Activated CD4-positive, alpha-beta memory T cell treated with anti-CD3 and anti-CD28 coated beads, Interleukin-2, amount 10 ng/mL, durations not matched to agents 7 days and 5 days (primary cell): ENCODE measurements at regions not wholly inside any gene's neighbourhood (a gene's known extent, or its start where the extent isn't known, plus 50 kb on each side); places are given as distances from the start of the nearest gene placed in this dataset.
"Not testable (repeated sequence)": the region's sequence is repeated elsewhere in the genome, so short reads cannot be mapped to it uniquely, and the experiment has no call there.

Source experiments
- CTCF ChIA-PET: fragments of 350-600 bp; sonication (Branson Sonifier 250); formaldehyde crosslinking; loops from one replicate; lab custom pipeline; 2021; ENCODE audit warnings: antibody characterized with exemption, inconsistent platforms; lab: Charles Lee
- POLR2A ChIA-PET: fragments of 350-600 bp; sonication (Branson Sonifier 250); formaldehyde crosslinking; loops from one replicate; lab custom pipeline; 2021; ENCODE audit warnings: antibody characterized with exemption; lab: Charles Lee
- DNase-seq: peaks from one replicate; pipeline ENCODE4 v3.0.0-alpha.2; 2020
- H3K27ac Mint-ChIP-seq: one replicate; pipeline ENCODE4 v1.8.0; 2021; ENCODE audit warnings: mild to moderate bottlenecking, mixed read lengths
- H3K27me3 Mint-ChIP-seq: one replicate; pipeline ENCODE4 v1.8.0; 2021; ENCODE audit warnings: mixed read lengths
- H3K36me3 Mint-ChIP-seq: one replicate; pipeline ENCODE4 v1.8.0; 2021; ENCODE audit warnings: low read depth, mixed read lengths
- H3K4me1 Mint-ChIP-seq: one replicate; pipeline ENCODE4 v1.8.0; 2021; ENCODE audit warnings: mixed read lengths
- H3K4me3 Mint-ChIP-seq: one replicate; pipeline ENCODE4 v1.8.0; 2021; ENCODE audit warnings: mild to moderate bottlenecking, mixed read lengths
- H3K9me3 Mint-ChIP-seq: one replicate; pipeline ENCODE4 v1.8.0; 2021; ENCODE audit warnings: mixed read lengths

DNA sequence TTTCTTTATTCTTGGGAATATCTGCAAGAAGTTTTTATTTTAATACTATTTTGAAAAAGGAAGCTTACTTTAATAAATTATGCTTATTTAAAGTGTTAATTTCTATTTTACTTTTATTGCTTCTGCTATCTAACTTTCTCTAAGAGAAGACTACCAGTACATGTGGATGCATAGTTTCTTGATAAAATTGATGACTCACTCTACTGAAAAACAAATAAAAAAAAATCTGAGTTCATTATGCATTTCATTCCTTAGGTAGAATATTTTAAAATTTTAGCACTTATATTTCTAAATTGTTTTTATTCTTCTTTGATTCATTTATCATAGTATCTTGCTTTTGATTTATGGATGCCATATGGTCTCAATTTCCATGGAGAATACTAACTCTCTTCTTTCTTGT is 217.9 kb downstream of the TAF11L14 start:
- DNase-seq = no peak
- Mint-ChIP-seq H3K4me3 (no peak overlapping the region), H3K36me3 (no peaks in the 10 kb centered on the region), H3K9me3 (peaks cover 3% of the 10 kb centered on the region), H3K4me1 (no peaks in the 10 kb centered on the region), H3K27ac (no peak overlapping the region), H3K27me3 (no peaks in the 10 kb centered on the region)
- ChIA-PET POLR2A (no interaction called here), CTCF (no interaction called here)

DNA sequence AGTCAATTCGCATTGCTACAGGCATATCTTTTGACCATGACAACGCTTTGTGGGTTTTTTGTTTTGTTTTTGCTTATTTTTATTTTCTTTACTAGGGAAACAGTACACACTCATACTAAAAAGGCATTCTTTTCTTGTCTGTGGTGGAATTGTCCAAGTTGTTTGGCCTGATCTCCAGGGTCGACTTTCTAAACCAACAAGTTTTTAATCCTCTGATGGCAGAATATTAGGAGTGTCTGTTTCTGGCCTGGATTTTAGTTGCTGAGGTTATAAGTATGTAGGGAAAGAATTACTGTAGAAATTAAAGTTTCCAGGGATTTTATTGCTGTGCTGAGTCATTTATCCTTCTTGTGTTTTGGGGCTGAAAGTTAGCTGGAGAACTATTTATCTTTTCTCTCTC is 218.5 kb downstream of the TAF11L14 start:
- CTCF ChIA-PET = no interaction called here
- peaks cover 3% of the 10 kb centered on the region for H3K9me3 Mint-ChIP-seq
- no peaks in the 10 kb centered on the region for H3K27me3 Mint-ChIP-seq
- POLR2A ChIA-PET = no interaction called here
- H3K4me3 Mint-ChIP-seq = no peak overlapping the region
- no peaks in the 10 kb centered on the region for H3K4me1 Mint-ChIP-seq
- H3K27ac Mint-ChIP-seq = no peak overlapping the region
- no peaks in the 10 kb centered on the region for H3K36me3 Mint-ChIP-seq
- no peak for DNase-seq

DNA sequence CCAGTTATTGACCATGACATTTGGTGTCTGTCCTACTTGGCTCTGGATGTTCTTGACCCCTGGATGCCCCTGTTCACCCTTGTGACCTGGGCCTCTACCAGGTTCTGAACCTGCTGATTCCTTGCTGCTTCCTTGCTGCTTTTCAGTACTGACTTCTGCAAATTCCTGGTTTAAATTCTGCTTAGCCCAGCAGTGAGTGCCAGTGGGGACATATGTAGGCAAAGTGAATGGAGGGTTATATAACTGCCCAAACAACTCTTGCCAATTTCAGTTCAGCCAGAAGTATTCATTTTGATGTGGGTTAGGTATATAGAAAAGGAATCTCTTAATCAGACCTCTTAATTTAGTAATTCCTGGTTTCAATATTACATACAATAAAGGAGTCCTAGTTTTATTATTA is 220.6 kb downstream of the TAF11L14 start:
- no peak for DNase-seq
- Mint-ChIP-seq H3K4me3 (no peak overlapping the region), H3K9me3 (peaks cover 5% of the 10 kb centered on the region), H3K36me3 (no peaks in the 10 kb centered on the region), H3K27me3 (no peaks in the 10 kb centered on the region), H3K4me1 (no peaks in the 10 kb centered on the region), H3K27ac (no peak overlapping the region)
- ChIA-PET CTCF (no interaction called here), POLR2A (no interaction called here)

DNA sequence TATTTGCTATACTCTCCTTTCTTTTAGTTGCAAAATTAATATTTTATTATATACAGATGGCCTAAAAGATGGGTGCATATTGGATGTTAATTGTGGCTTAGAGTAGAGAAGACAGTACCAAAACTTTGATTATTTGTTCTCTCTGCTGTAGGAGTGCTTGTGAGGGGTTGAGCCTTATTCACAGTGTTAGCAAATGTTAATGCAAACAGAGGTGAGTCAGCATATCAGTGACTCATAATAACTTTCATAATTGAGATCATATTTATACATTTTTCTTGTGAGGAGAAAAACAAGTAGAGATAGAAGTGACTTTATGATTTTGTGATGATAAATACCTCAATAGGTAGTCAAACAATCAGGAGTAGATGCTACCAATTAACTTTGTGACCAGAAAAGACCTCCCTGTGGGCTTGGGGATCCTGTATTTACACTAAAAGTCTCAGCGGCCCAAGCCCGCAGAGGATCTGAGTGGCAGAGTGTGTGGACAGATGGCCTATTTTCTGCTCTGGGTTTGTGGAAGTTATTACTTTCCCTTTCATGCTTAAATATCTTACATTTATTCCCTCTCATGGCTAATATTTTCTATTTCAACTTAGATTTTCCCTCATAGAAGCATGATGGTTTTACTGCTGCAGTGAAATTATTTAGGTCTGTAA is 226.5 kb downstream of the TAF11L14 start:
- H3K9me3 Mint-ChIP-seq = peaks cover 10% of the 10 kb centered on the region
- H3K27ac Mint-ChIP-seq = no peak overlapping the region
- ChIA-PET POLR2A (no interaction called here), CTCF (no interaction called here)
- DNase-seq = no peak
- no peak overlapping the region for H3K4me3 Mint-ChIP-seq
- H3K4me1 Mint-ChIP-seq = no peaks in the 10 kb centered on the region
- no peaks in the 10 kb centered on the region for H3K36me3 Mint-ChIP-seq
- H3K27me3 Mint-ChIP-seq = no peaks in the 10 kb centered on the region

DNA sequence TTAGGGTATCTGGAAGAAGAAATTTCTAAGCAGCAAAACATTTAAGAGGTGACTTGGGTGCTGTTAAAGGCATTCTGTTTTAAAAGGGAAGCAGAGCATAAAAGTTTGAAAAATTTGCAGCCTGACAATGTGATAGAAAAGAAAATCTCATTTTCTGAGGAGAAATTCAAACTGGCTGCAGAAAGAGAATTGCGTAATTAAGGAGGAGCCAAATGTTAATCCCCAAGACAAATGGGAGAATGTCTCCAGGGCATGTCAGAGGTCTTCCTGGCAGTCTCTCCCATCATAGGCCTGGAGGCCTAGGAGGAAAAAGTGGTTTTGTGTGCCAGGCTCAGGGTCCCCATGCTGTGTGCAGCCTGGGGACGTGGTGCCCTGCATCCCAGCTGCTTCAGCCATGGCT is 230.6 kb downstream of the TAF11L14 start:
- CTCF ChIA-PET, H3K27me3 Mint-ChIP-seq, POLR2A ChIA-PET, H3K4me3 Mint-ChIP-seq, H3K4me1 Mint-ChIP-seq, H3K36me3 Mint-ChIP-seq, H3K27ac Mint-ChIP-seq, DNase-seq: not testable (repeated sequence)
- H3K9me3 Mint-ChIP-seq = peaks cover 22% of the 10 kb centered on the region

DNA sequence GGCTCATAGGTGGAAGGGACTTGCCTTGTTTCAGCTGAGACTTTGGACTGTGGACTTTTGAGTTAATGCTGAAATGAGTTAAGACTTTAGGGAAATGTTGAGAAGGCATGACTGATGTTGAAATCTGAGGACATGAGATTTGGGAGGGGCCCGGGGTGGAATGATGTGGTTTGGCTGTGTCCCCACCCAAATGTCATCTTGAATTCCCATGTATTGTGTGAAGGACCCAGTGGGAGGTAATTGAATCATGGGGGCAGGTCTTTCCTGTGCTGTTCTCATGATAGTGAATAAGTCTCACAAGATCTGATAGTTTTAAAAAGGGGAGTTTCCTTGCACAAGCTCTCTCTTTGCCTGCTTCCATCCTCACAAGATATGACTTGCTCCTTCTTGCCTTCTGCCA is 231.7 kb downstream of the TAF11L14 start:
- CTCF ChIA-PET, H3K4me3 Mint-ChIP-seq, H3K36me3 Mint-ChIP-seq, POLR2A ChIA-PET, H3K4me1 Mint-ChIP-seq, H3K27me3 Mint-ChIP-seq, H3K27ac Mint-ChIP-seq, DNase-seq: not testable (repeated sequence)
- H3K9me3 Mint-ChIP-seq = peaks cover 22% of the 10 kb centered on the region

DNA sequence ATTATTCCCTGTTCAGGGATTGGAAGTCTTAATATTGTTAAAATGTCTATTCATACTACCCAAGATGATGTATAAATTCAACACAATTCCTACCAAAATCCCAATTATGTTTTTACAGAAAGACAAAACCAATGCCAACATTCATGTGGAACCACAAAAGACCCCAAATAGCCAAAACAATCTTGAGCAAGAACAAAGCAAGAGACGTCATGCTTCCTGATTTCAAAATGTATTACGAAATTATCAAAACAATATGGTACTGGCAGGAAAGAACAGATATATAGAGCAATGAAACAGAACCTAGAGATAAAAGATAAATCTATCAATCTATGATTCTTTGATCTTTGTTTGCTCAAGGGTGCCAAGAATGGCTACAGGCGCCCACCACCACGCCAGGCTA is 237.9 kb downstream of the TAF11L14 start:
- H3K4me3 Mint-ChIP-seq = no peak overlapping the region
- no peak for DNase-seq
- H3K27ac Mint-ChIP-seq = no peak overlapping the region
- CTCF ChIA-PET = no interaction called here
- no peaks in the 10 kb centered on the region for H3K27me3 Mint-ChIP-seq
- H3K4me1 Mint-ChIP-seq = no peaks in the 10 kb centered on the region
- POLR2A ChIA-PET = no interaction called here
- peaks cover 11% of the 10 kb centered on the region for H3K9me3 Mint-ChIP-seq
- no peaks in the 10 kb centered on the region for H3K36me3 Mint-ChIP-seq

DNA sequence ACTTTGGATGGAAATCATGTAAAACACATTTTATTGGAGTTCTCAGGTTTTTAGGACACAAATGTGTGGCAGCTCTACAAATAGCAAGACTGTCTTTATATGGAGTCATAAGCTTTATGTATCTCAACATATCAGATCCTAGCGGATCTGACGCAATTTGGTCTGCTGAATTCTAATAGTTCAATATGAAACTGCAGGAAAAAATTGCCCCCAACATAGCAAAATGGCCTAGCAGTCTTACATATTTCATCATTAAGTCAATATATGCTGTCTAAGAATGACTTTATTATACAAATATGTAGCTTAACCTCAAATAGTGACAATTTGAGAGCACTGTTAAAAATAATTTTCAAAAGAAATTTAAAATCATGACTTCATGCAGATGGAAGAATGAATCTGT is 244.3 kb downstream of the TAF11L14 start:
- Mint-ChIP-seq H3K4me1 (no peaks in the 10 kb centered on the region), H3K4me3 (no peak overlapping the region), H3K27me3 (no peaks in the 10 kb centered on the region), H3K27ac (no peak overlapping the region), H3K36me3 (no peaks in the 10 kb centered on the region), H3K9me3 (peaks cover 4% of the 10 kb centered on the region)
- no peak for DNase-seq
- POLR2A ChIA-PET = no interaction called here
- CTCF ChIA-PET = no interaction called here

DNA sequence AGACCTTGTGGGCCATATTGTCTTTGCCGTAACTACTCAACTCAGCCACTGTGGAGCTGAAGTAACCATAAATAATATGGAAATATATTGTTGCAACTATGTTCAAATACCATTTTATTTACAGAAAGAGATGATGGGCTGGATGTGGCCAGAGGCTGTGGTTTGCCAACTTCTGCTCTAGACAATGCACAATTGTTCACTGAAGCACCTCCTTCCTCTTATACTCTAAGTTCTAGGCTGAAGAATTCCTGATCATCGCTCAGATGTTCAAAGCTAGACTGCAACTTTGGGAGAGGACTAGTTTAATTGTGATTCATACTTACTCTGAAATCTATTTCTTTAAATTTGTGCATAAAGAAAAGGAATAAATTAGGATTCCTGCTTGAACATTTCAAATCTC is 245.0 kb downstream of the TAF11L14 start:
- POLR2A ChIA-PET = no interaction called here

DNA sequence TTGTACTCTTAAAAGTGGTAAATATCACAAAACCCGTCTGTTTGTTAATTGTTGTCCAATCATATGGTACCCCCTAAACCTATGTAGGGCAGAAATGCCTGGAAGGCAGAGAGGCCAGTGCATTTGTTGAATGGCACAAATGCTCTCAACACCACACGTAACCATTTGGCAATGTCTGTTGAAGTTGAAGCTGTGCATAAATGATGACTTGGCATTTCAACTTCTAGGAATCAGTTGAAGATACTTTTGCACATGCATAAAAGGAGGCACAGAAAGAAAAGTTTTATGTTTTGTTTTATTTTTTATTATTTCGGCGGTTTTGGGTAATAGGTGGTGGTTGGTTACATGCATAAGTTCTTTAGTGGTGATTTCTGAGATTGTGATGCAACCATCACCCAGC is 246.6 kb downstream of the TAF11L14 start:
- DNase-seq = no peak
- Mint-ChIP-seq H3K4me3 (no peak overlapping the region), H3K27ac (no peak overlapping the region), H3K4me1 (no peaks in the 10 kb centered on the region), H3K36me3 (no peaks in the 10 kb centered on the region), H3K27me3 (no peaks in the 10 kb centered on the region), H3K9me3 (peaks cover 13% of the 10 kb centered on the region)
- POLR2A ChIA-PET = no interaction called here
- CTCF ChIA-PET = no interaction called here

More for the DNA sequence above, 245.0 kb downstream of the TAF11L14 start:
- H3K27me3 Mint-ChIP-seq = no peaks in the 10 kb centered on the region
- CTCF ChIA-PET = no interaction called here
- peaks cover 5% of the 10 kb centered on the region for H3K9me3 Mint-ChIP-seq
- H3K4me1 Mint-ChIP-seq = no peaks in the 10 kb centered on the region
- no peaks in the 10 kb centered on the region for H3K36me3 Mint-ChIP-seq
- no peak overlapping the region for H3K27ac Mint-ChIP-seq
- DNase-seq = no peak
- no peak overlapping the region for H3K4me3 Mint-ChIP-seq

DNA sequence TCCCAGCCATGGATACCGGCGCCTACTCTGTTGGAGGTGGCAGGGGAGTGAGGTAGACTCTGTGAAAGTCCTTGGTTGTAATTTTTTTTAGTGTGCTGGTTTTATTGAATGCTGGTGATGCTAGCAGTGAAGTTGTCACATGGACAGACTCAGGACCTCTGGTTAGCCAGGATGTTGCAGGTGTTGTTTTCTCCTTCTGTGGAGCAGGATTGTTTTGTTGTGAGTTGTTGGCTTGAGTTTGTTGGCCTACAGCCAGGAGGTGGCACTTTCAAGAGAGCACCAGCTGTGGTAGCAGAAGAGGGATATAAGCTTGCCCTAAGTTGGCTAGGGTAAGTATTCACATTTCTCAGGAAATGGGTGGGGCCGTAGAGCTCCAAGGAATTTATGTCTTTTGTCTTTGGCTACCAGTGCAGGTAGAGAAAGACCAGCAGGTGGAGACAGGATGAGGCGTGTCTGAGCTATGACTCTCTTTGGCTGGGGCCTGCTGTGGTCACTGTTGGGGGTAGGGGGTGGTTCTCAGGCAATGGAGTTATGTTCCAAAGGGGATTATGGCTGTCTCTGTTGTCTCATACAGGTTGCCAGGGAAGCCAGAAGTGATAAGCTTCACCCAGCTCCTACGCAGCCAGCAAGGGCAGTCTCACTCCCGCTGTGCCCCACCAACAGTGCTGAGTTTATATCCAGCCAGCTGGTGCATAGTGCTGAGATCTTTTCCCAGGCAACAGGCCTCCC is 248.7 kb downstream of the TAF11L14 start:
- peaks cover 13% of the 10 kb centered on the region for H3K9me3 Mint-ChIP-seq
- no peaks in the 10 kb centered on the region for H3K4me1 Mint-ChIP-seq
- H3K27me3 Mint-ChIP-seq = no peaks in the 10 kb centered on the region
- POLR2A ChIA-PET = no interaction called here
- DNase-seq = no peak
- CTCF ChIA-PET = no interaction called here
- H3K27ac Mint-ChIP-seq = no peak overlapping the region
- no peak overlapping the region for H3K4me3 Mint-ChIP-seq
- no peaks in the 10 kb centered on the region for H3K36me3 Mint-ChIP-seq

DNA sequence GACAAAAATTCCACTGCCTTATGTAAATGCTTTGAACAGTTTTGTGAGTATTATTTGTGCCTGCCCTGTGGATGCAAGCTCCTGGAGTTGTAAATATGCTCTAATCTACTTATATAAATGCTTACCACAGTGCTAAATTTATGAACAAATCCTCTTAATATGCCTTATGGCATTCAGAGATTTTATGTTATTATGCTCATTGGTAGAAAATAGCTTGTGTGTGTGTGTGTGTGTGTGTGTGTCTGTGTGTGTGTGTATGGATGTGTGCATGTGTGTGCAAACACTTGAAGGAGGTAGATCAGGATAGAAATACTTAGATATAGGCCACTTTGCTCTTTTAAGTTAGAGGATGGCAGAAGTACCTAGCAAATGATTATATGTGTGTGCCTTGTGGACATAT is 253.9 kb downstream of the TAF11L14 start:
- ChIA-PET CTCF (no interaction called here), POLR2A (no interaction called here)
- no peaks in the 10 kb centered on the region for H3K27me3 Mint-ChIP-seq
- no peaks in the 10 kb centered on the region for H3K4me1 Mint-ChIP-seq
- peaks cover 16% of the 10 kb centered on the region for H3K9me3 Mint-ChIP-seq
- no peak overlapping the region for H3K4me3 Mint-ChIP-seq
- no peaks in the 10 kb centered on the region for H3K36me3 Mint-ChIP-seq
- no peak overlapping the region for H3K27ac Mint-ChIP-seq
- no peak for DNase-seq

DNA sequence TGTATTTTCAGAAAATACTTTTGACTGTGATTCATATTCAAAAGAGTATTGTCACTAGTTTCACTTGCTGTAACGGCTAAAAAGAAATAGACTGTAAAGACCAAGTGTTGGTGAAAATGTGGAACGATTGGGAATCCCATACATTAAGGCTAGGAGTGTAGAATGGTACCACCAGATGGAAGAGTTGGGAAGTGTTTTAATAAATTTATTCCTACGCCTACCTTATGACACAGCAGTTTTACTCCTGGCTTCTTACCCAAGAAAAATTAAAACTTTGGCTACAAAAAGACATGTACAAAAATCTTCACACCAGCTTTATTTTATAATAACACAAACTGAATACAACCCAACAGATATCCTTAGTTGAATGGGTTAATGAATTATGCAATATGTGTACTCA is 256.2 kb downstream of the TAF11L14 start:
- no peak for DNase-seq
- Mint-ChIP-seq H3K4me1 (no peaks in the 10 kb centered on the region), H3K36me3 (no peaks in the 10 kb centered on the region), H3K27ac (no peak overlapping the region), H3K27me3 (no peaks in the 10 kb centered on the region), H3K4me3 (no peak overlapping the region), H3K9me3 (peaks cover 7% of the 10 kb centered on the region)
- CTCF ChIA-PET = no interaction called here
- POLR2A ChIA-PET = no interaction called here

DNA sequence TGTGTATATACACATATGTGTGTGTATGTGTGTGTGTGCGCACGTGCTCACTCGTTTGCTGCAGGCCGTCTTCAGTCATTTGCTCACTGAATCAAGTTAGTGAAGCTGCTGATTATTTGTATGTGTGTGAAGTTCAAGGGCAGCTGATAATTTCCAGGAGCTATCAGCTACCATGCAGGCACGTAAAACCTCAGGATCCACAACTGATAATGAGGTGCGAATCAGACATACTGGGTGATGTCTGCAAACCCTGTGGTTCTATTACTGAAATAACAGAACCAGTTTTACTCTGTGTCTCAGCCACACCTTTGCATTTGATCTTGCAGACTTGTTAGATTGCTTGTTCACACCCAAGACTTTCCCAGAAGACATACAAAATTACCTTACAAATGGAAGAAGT is 257.6 kb downstream of the TAF11L14 start:
- DNase-seq = no peak
- no peaks in the 10 kb centered on the region for H3K27me3 Mint-ChIP-seq
- POLR2A ChIA-PET = no interaction called here
- H3K36me3 Mint-ChIP-seq = no peaks in the 10 kb centered on the region
- H3K9me3 Mint-ChIP-seq = peaks cover 11% of the 10 kb centered on the region
- CTCF ChIA-PET = no interaction called here
- H3K4me3 Mint-ChIP-seq = no peak overlapping the region
- H3K4me1 Mint-ChIP-seq = no peaks in the 10 kb centered on the region
- no peak overlapping the region for H3K27ac Mint-ChIP-seq
